DOHH2 (cell line): ENCODE measurements at regions not wholly inside any gene's neighbourhood (a gene's known extent, or its start where the extent isn't known, plus 50 kb on each side); places are given as distances from the start of the nearest gene placed in this dataset.

Experiments used
- CTCF ChIP-seq: fragments of 200-600 bp; sonication (generic); IDR thresholded peaks from one replicate; pipeline ENCODE4 v1.5.1; 2014; ENCODE audit warnings: antibody characterized with exemption, mild to moderate bottlenecking, low read depth, low read length; ENCODE audit not compliant: poor library complexity, severe bottlenecking
- EZH2phosphoT487 ChIP-seq: fragments of 200-600 bp; sonication (generic); IDR thresholded peaks from 2 replicates; pipeline ENCODE4 v1.6.1; 2017; ENCODE audit warnings: borderline replicate concordance, mild to moderate bottlenecking, antibody characterized with exemption, low read length, moderate library complexity, mixed read lengths

DNA sequence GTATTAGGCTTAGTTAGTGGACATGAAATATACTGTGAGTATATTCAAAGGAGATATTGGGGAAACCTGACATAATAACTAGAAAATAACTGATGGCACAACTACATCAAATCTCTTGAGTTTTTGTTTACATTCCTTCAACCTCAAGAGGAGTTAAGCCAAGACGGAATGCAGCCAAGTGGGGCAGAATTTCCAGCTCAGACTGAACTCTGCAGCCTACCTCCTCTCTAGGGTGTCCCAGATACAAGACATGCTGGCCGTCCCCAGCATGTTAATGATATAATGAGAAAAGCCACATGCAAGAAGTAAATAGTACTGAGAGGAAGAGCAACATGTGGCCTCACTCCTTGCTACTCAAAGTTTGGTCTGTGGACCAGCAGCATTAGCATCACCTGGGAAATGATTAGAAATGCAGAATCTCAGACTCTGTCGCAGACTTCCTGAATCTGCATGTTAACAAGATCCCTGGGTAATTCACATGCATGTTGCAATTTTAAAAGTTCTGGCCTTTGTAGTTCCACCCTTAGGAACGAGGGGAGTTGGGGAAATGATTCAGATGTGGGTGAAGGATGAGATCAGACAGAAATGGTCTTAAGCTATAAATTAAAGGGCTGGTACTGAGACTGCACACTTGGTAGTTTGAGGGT lies 118.4 kb upstream of the CACUL1 start:
- TF ChIP-seq CTCF (no peak), EZH2phosphoT487 (no peak)
